Body of pancreas (tissue), 4 donors: ENCODE measurements at regions not wholly inside any gene's neighbourhood (a gene's known extent, or its start where the extent isn't known, plus 50 kb on each side); places are given as distances from the start of the nearest gene placed in this dataset.

Experiments
- POLR2A ChIP-seq, 3 donors: fragments of 450-650 bp; IDR thresholded peaks; one replicate each; pipeline ENCODE4 v1.6.1; 2016; ENCODE audit warnings: antibody characterized with exemption in 3 of 3, mild to moderate bottlenecking in 2 of 3
- TF ChIP-seq, protein P1 (sequence below), 7 experiments: fragments of 450-650 bp in 4 of 7; fragments of 200-600 bp in 3 of 7; sonication (generic) in 3 of 7; IDR thresholded peaks; one replicate each; pipeline ENCODE4 v1.5.1; 2016 to 2019; ENCODE audit warnings: antibody characterized with exemption in 7 of 7

GRCh38 chr15:25060472-25060803 lies 105.7 kb downstream of the SNRPN start:
- TF ChIP-seq, protein P1, sequence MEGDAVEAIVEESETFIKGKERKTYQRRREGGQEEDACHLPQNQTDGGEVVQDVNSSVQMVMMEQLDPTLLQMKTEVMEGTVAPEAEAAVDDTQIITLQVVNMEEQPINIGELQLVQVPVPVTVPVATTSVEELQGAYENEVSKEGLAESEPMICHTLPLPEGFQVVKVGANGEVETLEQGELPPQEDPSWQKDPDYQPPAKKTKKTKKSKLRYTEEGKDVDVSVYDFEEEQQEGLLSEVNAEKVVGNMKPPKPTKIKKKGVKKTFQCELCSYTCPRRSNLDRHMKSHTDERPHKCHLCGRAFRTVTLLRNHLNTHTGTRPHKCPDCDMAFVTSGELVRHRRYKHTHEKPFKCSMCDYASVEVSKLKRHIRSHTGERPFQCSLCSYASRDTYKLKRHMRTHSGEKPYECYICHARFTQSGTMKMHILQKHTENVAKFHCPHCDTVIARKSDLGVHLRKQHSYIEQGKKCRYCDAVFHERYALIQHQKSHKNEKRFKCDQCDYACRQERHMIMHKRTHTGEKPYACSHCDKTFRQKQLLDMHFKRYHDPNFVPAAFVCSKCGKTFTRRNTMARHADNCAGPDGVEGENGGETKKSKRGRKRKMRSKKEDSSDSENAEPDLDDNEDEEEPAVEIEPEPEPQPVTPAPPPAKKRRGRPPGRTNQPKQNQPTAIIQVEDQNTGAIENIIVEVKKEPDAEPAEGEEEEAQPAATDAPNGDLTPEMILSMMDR (IDR thresholded peaks at IDR 0.05) = no peak
- no peak for TF ChIP-seq POLR2A (IDR thresholded peaks at IDR 0.05)
